Suppressor macrophage (primary cell): ENCODE measurements at regions not wholly inside any gene's neighbourhood (a gene's known extent, or its start where the extent isn't known, plus 50 kb on each side); places are given as distances from the start of the nearest gene placed in this dataset.

Experiments used
- DNase-seq, 4 experiments: peaks; one replicate each; pipeline ENCODE4 v3.0.0-alpha.2; 2020 to 2022

DNA sequence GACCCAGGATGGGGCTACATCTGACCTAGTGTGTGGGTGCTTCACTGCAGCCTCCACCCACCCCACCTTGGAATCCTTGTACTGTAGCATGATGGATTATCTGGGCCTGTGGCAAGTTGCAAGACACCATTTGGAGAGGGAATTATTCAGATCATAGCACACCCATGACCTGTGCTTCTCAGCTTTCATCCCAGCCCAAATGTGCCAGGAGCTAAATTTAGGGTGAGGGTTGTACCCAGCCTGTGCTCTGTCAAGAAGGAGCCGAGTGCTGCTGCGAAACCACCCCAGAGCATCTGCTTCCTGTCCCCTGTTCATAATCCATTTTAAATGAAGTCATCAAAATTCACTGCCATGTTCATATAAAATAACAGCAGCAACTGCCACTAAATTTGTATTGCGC is 394.5 kb downstream of the SHANK2 start:
- no peak for DNase-seq

DNA sequence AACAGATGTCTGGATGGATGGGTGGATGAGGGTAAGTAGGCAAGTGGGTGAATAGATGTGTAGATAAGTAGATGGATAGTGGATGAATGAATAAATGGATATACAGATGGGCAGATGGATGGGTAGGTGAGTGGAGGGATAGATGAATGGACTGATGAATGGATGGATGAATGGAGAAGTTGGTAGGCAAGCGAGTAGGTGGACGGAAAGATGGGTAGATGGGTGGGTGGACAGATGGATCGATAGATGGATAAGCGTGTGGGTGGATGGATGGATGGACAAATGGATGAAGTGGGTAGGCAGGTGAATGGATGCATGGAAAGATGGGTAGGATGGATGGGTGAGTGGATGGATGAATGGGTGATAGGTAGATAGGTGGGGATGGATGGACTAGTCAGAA is 393.2 kb downstream of the SHANK2 start:
- DNase-seq = no peak

DNA sequence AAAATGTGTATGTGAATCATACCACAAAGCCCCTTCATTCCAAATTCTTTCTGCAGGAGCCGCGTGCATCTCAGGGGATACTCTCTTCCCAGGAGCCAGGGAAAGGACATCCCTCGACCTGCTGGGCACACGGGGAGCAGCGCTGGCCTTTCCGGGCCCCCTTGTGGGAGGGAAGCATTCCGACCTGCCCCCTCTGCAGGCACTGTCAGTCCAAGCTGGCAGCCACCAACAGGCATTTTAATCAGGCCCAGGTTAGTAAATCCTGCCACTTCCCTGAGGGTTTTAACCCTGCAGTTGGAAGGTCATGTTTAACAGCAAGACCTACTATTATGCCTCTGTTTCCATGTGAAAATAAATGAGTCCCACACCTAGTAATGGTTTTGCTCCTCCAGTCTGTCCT is 391.5 kb downstream of the SHANK2 start:
- DNase-seq = no peak

DNA sequence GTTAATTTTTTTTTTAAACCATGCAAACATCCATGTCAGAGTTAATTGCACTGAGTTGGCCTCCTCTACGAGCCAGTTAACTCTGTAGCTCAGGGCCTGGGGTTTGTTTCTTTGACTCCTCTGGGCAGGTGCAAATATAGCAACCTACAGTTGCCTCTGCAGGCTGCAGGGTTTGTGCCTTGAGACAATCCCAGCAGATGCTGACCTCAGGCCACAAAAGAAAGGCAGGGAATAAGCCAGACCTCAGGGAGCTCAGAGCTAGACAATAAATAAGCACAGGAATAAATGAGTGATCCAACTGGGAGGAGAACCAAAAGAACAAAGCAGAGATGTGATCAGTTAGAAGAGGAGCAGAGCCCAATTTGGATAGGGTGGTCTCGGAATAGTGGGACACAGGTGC is 390.8 kb downstream of the SHANK2 start:
- DNase-seq = no peak

DNA sequence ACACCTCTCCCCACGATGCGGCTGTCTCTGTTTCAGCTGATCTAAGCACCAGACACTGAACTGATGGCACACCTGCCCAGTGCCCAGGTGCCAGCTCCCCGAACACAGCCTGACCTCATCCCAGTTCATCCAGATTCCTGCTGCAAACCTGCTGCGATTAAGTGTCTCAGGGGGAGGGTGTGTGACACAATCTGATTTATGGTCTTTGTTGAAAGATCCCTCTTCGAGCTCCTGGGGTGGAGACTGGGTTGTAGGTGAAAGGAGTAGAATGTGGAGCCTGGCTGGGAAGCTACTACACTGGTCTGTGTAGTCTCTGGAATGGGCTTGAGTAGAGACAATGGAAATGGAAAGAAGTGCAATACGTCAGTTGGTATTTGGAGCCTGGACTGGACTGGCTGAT is 390.3 kb downstream of the SHANK2 start:
- no peak for DNase-seq

DNA sequence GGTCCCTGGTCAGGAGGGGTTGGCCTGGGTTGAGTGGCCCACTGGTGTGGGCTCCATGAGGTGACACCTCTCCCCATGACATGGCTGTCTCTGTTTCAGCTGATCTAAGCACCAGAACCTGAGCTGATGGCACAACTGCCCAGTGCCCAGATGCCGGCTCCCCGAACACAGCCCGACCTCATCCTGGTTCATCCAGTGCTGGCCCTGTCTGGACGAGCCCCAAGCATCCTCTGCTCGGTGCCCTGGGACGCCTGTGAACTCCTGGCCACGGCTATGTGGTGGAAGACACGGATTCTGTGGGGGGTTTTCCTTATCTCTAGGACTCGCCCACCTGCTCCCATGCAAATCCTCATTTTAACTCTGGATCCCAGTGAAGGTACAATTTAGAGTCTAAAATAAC is 389.2 kb downstream of the SHANK2 start:
- no peak for DNase-seq

DNA sequence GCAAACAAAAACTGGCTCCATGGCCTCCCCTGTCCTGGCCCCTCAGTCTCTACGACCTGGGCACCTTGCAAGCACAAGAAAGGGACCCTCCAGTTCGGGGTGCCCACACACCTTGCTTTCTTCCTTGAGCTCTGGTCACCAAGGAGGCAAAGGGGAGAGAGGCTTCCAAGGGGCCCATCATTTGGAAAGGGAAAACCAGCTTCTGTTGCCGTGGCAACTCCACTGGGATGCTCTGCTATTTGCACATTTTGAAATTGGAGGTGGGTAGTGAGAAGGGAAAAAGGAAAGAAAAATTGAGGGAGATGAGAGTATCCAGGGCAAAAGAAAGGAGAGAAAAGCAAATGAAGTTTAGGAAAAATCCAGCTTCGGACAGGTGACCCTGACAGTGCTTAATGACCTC is 388.4 kb downstream of the SHANK2 start:
- no peak for DNase-seq

DNA sequence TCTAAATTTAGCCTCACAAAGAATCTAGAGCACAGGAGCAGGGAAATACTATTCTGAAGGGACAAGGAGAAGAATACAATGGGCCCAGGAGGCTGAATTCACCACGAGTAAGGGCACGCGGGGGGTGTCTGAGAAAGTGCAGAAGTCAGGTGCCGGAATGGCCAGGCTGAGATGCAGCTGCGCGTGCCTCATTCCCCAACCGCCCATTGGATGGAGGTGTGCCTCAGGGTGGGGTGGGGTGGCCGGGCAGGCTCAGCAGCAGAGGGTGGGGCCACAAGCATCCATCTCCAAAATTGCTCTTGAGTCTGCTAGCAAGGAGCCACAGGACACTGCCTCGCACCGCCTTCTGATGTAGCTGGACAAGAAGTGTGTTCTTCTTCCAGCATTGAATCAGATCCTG is 387.0 kb downstream of the SHANK2 start:
- DNase-seq = no peak

DNA sequence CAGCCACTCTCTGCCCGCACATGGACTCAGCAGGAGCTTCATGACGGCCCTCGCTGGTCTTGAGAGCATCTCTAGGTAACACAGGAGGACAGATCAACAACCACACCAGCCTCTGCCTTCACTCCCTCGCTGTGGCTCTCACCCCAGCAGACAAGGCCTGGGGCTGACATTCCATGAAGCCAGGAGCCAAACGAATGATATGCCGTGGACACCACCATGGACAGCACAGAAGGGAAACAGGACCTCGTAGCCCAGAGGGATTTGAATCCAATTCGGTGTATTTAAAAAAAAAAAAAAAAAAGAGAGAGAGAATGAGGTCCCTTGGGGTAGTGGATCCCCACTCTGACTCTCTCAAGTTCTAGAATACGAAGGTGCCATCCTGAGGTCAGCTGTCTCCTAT is 385.5 kb downstream of the SHANK2 start:
- no peak for DNase-seq

DNA sequence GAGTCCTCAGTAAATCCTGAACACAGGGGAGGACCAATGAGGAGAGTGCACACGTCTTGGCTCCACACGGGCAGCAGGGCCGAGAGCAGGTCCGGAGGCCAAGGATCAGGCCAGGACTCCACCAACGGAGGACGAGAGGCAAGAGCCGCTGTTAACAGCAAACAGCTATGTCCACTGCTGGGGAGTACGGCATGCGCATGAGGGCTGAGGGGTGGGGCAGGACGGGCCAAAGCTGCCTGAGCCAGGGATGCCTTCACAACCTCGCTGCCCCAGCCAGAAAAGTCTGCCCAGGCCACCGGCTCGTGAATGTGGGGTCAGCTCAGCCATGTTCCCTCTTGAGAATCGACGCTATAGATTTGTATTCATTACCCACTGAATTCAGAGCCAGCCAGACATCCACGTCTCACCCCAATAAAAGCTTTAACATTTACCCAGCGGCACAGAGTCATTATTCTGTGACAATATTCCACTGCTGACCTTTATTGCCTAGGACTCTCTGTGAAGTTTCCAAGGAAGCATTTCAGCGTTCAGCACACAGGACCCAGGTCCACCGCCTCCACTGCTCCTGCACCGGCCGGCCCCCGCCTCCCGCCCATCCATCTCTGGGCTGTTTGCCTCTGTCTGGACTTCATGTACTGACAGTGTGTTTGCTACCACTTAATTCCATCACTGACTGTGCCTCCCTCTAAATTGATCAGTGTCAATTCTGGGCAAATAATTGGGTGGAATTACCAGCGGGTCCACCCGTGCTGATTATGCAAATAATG is 384.9 kb downstream of the SHANK2 start:
- no peak for DNase-seq

DNA sequence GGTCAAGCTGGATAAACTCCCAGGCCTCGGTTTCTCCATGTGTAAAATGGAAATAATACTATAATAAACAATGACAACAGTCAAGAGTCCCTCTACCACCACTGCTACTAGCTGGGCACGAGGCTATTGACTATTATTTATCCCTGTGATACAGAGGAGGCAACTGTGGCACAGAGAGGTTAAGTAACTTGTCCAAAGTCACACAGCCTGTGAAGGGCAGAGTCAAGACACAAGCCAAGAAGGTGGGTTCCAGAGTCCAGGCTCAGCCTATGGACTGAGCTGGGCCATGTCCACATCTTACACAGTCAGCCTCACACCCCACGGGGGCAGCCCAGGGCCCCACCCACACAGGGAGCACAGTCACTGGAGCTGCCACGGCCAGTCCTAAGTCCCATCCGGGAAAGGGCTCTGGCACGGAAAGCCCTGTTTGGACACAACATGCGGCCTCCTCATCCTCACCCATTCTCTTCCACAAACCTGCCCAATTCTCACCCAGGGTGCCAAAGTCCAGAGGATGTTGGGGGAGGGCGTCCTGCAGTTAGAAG is 384.0 kb downstream of the SHANK2 start:
- DNase-seq = no peak

DNA sequence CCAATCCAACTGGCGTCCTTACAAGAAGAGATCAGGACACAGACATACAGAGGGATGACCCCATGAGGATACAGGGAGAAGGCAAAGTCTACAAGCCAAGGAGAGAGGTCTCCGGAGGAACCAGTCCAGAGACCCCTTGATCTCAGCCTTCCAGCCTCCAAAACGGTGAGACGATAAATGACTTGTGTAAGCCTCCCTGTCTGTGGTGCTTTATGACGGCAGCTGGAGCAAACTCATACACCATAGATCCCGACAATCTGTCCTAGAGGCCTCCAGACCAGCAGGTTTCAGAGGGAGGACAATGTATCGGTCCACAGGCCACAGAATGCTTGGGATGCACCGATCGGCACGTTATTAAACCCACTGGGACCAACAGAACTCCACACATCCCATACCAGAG is 383.3 kb downstream of the SHANK2 start:
- DNase-seq = no peak

DNA sequence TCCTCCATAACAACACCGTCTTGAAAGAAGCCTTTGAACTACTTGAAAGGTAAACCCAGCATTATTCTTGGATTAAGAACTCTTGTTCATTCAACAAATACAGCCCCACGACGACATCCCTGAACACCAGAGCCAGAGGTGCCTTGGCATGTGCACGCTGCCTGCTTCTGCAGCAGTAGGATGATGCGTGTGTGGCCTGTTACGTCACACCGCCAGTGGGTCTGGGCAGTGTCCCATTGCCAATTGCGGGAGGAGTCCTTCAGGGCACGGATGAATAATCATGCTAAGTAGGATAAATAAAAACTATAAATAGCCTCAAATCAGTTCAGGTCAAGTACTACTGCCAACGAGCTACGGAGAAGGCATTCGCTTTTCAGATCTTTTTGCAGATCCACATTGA is 380.5 kb downstream of the SHANK2 start:
- no peak for DNase-seq

DNA sequence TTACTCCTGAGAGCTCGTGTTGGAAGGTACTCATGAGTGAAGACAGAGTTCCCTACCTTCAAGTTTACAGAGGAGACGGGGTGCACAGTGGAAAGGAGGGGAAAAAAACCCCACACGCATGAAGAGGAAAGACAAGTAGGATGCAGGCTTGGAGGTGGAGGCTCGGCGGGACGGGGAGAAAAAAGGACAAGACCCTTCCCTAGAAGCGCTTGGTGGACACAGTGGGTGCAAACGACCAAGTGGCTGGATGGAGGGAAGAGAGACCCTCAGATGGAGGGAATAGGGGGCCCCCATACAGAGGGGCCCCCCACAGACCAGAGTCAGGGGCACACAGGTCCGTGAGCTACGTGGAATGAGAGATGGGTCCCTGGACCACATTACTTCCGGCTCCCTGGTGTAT is 380.1 kb downstream of the SHANK2 start:
- no peak for DNase-seq

DNA sequence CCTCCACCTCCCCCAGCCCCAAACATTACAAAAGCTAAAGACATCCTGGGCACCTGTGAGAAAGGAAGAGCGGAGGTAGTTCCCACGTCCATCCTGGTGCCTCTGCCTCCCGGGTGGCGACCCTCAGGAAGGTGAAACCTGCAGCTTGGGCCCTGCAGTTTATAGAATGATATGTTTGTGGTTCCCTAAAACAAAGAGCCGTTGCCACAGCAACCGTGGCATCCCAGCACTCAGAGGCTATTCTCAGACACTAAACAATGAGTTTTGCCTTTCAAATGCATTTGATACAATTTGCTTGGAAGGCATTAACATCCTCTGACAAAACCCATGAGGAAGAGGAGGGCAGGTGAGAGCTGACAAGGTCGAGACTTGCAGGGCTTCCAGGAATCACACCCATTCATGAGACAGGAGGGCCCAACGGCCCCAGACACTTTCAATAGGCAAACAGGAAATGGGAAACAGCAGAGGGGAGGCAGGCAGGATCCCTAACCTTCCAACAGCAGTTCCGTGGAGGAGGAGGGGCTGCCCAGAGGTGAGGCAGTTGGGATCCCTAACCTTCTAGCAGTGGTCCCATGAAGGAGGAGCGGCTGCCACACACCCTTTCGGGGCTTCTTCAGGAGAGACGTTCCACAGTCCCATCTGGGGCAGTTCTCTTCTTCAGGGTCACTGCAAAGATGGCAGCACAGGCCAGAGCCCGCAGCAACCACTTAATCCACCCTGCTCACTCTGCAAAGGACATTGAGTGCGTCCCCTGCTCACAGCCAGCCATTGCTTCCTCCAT is 379.2 kb downstream of the SHANK2 start:
- DNase-seq = no peak

DNA sequence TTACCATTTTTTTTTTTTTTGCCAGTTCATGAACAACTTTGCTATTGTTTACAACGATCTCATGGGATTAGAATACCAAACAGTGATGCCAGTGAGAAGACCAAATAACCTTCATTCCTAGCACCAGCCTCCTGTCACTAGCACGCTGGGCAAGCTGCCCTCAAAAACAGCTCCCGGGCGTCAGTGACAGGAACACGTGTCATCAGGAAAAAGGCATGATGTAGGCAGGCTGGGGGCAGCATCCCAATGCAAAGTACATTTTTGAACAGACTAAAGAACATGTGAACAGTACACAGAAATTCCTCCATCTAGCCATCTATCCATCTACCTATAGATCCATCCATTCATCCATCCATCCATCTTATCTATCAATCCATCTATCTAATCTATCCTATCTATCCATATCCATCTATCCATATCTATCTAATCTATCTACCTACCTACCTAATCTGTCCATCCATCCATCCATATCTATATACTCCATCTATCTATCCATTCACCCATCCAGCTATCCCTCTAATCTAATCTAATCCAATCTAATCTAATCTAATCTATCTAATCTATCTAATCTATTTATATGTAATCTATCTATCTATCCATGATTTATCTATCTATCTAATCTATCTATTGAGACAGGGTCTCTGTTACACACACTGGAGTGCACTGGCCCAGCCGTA is 378.5 kb downstream of the SHANK2 start:
- DNase-seq = no peak

DNA sequence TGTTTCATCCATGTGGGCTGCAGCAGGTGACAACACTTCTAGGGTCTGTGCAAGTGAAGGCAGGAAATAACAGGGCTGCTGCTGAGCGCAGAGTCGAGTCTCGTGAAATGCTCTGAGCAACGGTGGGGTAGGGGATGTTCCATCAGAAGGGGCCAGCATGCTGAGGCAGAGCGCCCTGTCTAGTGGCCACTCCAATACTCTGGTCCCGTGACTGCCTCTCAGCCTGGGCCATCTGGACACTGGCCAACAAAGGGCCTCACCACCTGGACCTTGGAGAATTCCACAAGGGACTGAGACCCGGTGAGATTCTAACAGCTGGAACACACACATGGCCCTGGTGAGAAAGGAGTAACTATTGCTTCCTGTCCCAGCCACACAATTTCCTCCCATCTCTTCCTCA is 375.7 kb downstream of the SHANK2 start:
- no peak for DNase-seq

DNA sequence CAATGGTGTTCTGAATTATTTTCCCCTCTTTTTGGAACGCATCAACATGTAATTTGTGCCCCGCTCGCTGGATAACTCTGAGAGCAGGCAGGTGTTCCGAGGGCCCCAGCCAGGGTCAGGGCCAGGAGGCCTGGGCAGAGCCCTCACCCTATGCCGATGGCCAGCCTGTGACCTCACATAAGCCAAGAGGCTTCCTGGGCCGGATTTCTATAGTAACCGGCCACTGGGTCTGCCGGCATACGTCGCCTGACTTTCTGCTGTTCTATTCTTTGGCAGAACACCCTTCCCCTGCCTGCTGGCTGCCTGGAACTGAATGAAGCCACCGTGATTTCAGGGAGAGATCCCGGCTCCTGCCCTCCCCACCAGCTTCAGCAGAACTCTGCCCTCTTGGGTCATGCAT is 375.2 kb downstream of the SHANK2 start:
- DNase-seq = no peak

DNA sequence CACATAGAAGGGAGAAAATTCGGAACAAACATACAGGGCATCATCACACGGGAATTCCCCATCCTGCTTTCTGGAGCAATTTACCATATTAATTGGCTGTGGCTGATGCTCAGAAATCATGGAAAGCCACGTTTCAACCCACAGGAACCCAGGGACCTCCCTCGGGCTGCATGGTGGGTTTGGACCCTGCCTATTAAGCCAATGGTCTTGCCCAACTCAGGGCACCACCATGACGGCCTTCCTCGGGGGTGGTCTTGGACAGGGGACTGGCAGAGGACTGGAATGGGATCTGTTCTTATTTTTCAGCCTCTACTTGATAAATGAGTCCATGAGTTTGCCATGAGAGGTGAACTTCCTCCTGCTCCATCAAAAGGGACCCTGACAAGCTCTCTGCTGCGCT is 374.0 kb downstream of the SHANK2 start:
- no peak for DNase-seq

DNA sequence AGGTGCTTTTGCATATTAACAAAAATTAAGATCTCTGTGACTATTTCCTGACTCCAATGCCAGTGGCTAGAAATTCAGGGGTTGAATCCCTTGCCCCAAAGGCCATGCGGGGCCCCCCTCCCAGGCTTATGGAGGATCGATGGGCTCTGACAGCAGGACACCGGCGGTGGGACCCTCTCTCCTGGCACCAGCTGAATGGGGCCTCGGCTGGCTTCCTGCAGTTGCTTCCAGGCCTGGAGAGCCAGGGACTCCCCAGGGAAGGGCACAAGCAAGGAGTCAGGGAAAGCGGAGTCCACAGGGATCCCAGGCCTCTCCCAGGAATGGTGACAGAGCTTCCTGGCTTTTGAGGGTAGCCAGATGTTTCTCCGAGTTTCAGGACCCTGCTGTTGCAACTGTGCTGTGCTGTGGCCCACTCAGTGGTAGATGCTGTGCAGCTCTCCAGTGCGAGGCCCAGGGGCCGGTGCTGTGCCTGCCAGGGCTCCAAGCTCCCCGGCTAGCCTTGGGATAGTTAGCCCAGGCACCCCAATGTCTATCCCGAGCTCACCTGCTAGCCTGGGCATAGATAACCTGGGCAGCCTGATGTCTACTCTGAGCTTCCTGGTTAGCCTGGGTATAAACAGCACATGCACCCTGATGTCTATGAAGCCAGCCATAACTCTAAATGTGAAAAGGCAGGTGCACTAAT is 372.6 kb downstream of the SHANK2 start:
- DNase-seq = no peak

DNA sequence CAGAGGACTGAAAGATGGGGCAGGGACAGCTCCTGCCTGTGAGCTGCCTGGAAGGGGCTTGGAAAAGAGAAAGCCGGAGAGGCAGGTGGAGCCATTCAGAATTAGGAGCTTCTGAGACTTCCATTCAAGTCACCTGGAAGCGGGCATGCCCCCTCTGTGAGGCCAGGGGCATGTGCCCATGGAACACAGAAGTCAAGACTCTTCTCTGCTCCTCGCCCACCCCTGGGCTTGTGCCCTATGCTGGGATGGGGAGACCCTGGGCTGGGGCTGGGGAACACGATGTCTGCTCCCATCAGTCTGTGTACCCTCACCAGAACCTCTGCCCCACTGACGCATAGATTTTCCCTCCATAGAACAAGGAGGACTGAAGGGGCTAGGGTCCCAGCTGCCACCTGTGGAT is 372.0 kb downstream of the SHANK2 start:
- no peak for DNase-seq

DNA sequence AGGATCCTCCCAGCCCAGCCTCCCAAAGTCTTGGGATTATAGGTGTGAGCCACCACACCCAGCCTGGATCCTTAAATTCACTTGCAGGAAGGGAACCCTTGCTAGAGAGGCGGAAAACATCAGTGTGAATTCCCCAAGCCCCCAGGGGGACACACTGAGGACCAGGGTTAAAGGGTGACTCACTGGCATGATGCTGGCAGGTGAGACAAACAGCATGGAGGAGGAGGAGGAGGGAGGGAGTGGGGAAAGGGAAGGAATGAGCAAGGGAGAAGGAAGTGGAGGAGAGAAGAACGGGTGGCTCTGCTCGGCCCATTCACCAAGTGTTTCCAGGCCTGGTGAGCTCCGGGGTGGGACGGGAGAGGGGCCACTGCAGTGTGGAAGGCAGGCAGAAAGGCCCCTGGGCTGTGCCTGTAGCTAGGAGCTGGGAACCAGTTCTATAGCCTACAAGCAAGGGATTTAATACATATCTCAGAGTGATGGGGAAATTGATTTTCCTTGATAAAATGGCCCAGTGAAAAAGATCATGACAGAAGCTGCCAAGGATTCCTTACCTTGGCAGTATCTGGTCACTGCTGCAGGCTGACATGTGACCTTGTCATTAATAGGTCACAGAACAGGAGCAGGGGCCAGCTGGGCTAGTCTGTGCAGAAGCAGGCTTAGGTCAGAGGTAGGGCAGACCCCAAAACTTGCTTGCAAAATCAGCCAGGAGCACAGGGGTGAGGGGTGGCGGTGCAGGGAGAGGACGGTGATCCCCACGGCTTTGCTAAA is 370.2 kb downstream of the SHANK2 start:
- no peak for DNase-seq
